SH-SY5Y (cell line): ENCODE measurements at regions not wholly inside any gene's neighbourhood (a gene's known extent, or its start where the extent isn't known, plus 50 kb on each side); places are given as distances from the start of the nearest gene placed in this dataset.

ENCODE experiments used
- GATA2 ChIP-seq: IDR thresholded peaks from 2 replicates; pipeline ENCODE4 v1.6.1; 2011; ENCODE audit warnings: mild to moderate bottlenecking, low read depth, low read length
- GATA3 ChIP-seq: IDR thresholded peaks from 2 replicates; pipeline ENCODE4 v1.6.1; 2011; ENCODE audit warnings: low read depth, mild to moderate bottlenecking, low read length, moderate library complexity

DNA sequence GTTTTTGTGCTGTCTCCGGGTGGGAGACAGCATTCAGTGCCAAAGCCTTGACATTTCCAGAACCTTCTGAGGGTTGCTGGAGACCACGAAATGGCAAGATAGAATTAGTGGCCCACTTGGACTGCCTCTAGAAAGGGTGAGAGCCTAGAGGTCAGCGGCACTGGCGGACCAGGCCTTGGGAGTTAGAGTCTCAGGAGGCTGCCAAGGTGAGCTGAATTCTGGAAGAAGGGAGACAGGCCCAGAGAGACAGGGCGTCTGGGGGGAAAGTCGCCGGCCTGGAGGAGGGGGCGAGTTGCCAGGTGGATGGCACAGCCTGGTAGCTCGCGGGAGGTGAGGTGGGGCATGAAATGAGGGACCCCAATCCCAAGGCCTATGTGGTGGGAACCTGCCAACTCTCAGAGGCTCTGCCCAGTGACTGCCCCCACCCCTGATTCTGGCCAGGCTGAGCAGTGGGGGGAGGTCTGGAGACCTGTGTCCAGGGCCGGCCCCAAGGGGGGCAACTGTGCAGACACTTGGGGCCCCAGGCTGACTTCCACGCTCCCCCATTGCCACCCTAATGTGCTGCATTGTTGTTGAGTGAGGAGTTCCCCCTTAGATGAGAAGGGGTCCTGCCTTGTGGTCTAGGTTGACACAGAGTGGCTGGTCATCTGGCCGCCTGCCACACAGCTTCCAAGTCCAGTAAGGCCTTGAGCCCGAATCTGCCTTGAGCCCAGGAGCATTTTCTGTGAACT lies 211.1 kb upstream of the CIBAR2 start:
- TF ChIP-seq GATA2, result no peak
- TF ChIP-seq GATA3, result no peak
